AG10803 (cell line): ENCODE measurements at regions not wholly inside any gene's neighbourhood (a gene's known extent, or its start where the extent isn't known, plus 50 kb on each side); places are given as distances from the start of the nearest gene placed in this dataset.

Experiments
- DNase-seq: peaks from one replicate; pipeline ENCODE4 v3.0.0; 2010; ENCODE audit warnings: low read depth
- H3K4me3 ChIP-seq: 2 replicates; pipeline ENCODE4 v1.5.1; 2011; ENCODE audit warnings: mild to moderate bottlenecking, low read length, control low read depth
- CTCF ChIP-seq: conservative IDR thresholded peaks from 2 replicates; pipeline ENCODE4 v1.5.1; 2011; ENCODE audit warnings: mild to moderate bottlenecking, low read length, control low read depth, inconsistent platforms

GRCh38 chr10:64148607-64149006 is 627.4 kb downstream of the REEP3 start:
- TF ChIP-seq CTCF = no peak
- no peak overlapping the region for H3K4me3 ChIP-seq
- no peak for DNase-seq

- no peak overlapping the region for H3K4me3 ChIP-seq
- TF ChIP-seq CTCF = no peak
- no peak for DNase-seq
Measured at GRCh38 chr10:64156166-64156565, 635.0 kb downstream of the REEP3 start.

GRCh38 chr10:64158551-64158950 is 637.4 kb downstream of the REEP3 start:
- no peak for DNase-seq
- H3K4me3 ChIP-seq = no peak overlapping the region
- TF ChIP-seq CTCF = no peak

- no peak overlapping the region for H3K4me3 ChIP-seq
- no peak for TF ChIP-seq CTCF
- DNase-seq = no peak
Measured at GRCh38 chr10:64159910-64160872, 639.0 kb downstream of the REEP3 start.

GRCh38 chr10:64170791-64171190 is 649.6 kb downstream of the REEP3 start:
- no peak overlapping the region for H3K4me3 ChIP-seq
- DNase-seq = no peak
- TF ChIP-seq CTCF = no peak

- TF ChIP-seq CTCF = no peak
- no peak for DNase-seq
- no peak overlapping the region for H3K4me3 ChIP-seq
Measured at GRCh38 chr10:64173826-64174225, 652.6 kb downstream of the REEP3 start.

GRCh38 chr10:64174666-64175255 is 653.6 kb downstream of the REEP3 start:
- H3K4me3 ChIP-seq = no peak overlapping the region
- DNase-seq = no peak
- no peak for TF ChIP-seq CTCF
